Stimulated activated CD8-positive, alpha-beta memory T cell treated with anti-CD3 and anti-CD28 coated beads, Interleukin-7, amount 100 ng/mL, for 4 hours (primary cell): ENCODE measurements at regions not wholly inside any gene's neighbourhood (a gene's known extent, or its start where the extent isn't known, plus 50 kb on each side); places are given as distances from the start of the nearest gene placed in this dataset.

ENCODE experiments used
- DNase-seq, 2 donors: peaks; one replicate each; pipeline ENCODE4 v3.0.0-alpha.2; 2020; ENCODE audit warnings: low read depth in 2 of 2

GRCh38 chr9:96183751-96184150 is 118.2 kb downstream of the HSD17B3 start:
- DNase-seq, result no peak

- no peak for DNase-seq
These were observed 123.8 kb downstream of the HSD17B3 start for GRCh38 chr9:96178153-96178552.

GRCh38 chr9:96177719-96178028 is 124.3 kb downstream of the HSD17B3 start:
- DNase-seq, result no peak

- no peak for DNase-seq
These were observed 124.8 kb downstream of the HSD17B3 start for GRCh38 chr9:96177005-96177718.

- DNase-seq, result no peak
These were observed 126.2 kb downstream of the HSD17B3 start for GRCh38 chr9:96175796-96176195.

GRCh38 chr9:96175001-96175400 is 127.0 kb downstream of the HSD17B3 start:
- no peak for DNase-seq

GRCh38 chr9:96174371-96174770 is 127.6 kb downstream of the HSD17B3 start:
- DNase-seq, result no peak

GRCh38 chr9:96173640-96174039 is 128.3 kb downstream of the HSD17B3 start:
- no peak for DNase-seq

GRCh38 chr9:96172797-96173196 is 129.2 kb downstream of the HSD17B3 start:
- no peak for DNase-seq

GRCh38 chr9:96171728-96172127 is 130.2 kb downstream of the HSD17B3 start:
- no peak for DNase-seq

GRCh38 chr9:96169901-96170300 is 132.1 kb downstream of the HSD17B3 start:
- no peak for DNase-seq

GRCh38 chr9:96169484-96169883 is 132.5 kb downstream of the HSD17B3 start:
- DNase-seq, result no peak

GRCh38 chr9:96168882-96169281 is 133.1 kb downstream of the HSD17B3 start:
- no peak for DNase-seq

- DNase-seq, result no peak
These were observed 135.0 kb downstream of the HSD17B3 start for GRCh38 chr9:96167011-96167410.

- DNase-seq, result no peak
These were observed 137.7 kb downstream of the HSD17B3 start for GRCh38 chr9:96164268-96164683.

- DNase-seq, result no peak
These were observed 138.3 kb downstream of the HSD17B3 start for GRCh38 chr9:96163712-96164111.

GRCh38 chr9:96163161-96163560 is 138.8 kb downstream of the HSD17B3 start:
- no peak for DNase-seq

GRCh38 chr9:96161819-96162218 is 140.2 kb downstream of the HSD17B3 start:
- DNase-seq, result no peak

GRCh38 chr9:96160866-96161265 is 141.1 kb downstream of the HSD17B3 start:
- no peak for DNase-seq

- no peak for DNase-seq
These were observed 141.8 kb downstream of the HSD17B3 start for GRCh38 chr9:96160168-96160567.

- no peak for DNase-seq
These were observed 142.4 kb downstream of the HSD17B3 start for GRCh38 chr9:96159596-96159995.

GRCh38 chr9:96158909-96159575 is 142.9 kb downstream of the HSD17B3 start:
- no peak for DNase-seq

- DNase-seq, result no peak
These were observed 143.8 kb downstream of the HSD17B3 start for GRCh38 chr9:96158147-96158546.

- DNase-seq, result no peak
These were observed 144.3 kb downstream of the HSD17B3 start for GRCh38 chr9:96157675-96158074.
